Esophagus squamous epithelium (tissue), 4 donors: ENCODE measurements at regions not wholly inside any gene's neighbourhood (a gene's known extent, or its start where the extent isn't known, plus 50 kb on each side); places are given as distances from the start of the nearest gene placed in this dataset.

ENCODE experiments used
- POLR2A ChIP-seq, 4 donors: fragments of 450-650 bp; IDR thresholded peaks; one replicate each; pipeline ENCODE4 v1.6.1; 2017; ENCODE audit warnings: antibody characterized with exemption in 4 of 4, mild to moderate bottlenecking in 4 of 4, moderate library complexity in 3 of 4
- TF ChIP-seq, protein P1 (sequence below), 6 experiments: fragments of 450-650 bp in 4 of 6; fragments of 200-600 bp in 2 of 6; sonication (generic) in 2 of 6; IDR thresholded peaks; one replicate each; pipeline ENCODE4 v1.5.1; 2016 to 2019; ENCODE audit warnings: antibody characterized with exemption in 6 of 6, mild to moderate bottlenecking in 4 of 6, moderate library complexity in 4 of 6

GRCh38 chr1:193339401-193339800 lies 153.0 kb upstream of the B3GALT2 start:
- TF ChIP-seq, protein P1, sequence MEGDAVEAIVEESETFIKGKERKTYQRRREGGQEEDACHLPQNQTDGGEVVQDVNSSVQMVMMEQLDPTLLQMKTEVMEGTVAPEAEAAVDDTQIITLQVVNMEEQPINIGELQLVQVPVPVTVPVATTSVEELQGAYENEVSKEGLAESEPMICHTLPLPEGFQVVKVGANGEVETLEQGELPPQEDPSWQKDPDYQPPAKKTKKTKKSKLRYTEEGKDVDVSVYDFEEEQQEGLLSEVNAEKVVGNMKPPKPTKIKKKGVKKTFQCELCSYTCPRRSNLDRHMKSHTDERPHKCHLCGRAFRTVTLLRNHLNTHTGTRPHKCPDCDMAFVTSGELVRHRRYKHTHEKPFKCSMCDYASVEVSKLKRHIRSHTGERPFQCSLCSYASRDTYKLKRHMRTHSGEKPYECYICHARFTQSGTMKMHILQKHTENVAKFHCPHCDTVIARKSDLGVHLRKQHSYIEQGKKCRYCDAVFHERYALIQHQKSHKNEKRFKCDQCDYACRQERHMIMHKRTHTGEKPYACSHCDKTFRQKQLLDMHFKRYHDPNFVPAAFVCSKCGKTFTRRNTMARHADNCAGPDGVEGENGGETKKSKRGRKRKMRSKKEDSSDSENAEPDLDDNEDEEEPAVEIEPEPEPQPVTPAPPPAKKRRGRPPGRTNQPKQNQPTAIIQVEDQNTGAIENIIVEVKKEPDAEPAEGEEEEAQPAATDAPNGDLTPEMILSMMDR (IDR thresholded peaks at IDR 0.05): no peak
- TF ChIP-seq POLR2A (IDR thresholded peaks at IDR 0.05): no peak
